AG09319 (cell line): ENCODE measurements at regions not wholly inside any gene's neighbourhood (a gene's known extent, or its start where the extent isn't known, plus 50 kb on each side); places are given as distances from the start of the nearest gene placed in this dataset.

Experiments used
- DNase-seq: peaks from one replicate; pipeline ENCODE4 v3.0.0-alpha.2; 2010; ENCODE audit warnings: low read depth; ENCODE audit errors: extremely low read depth
- CTCF ChIP-seq: IDR thresholded peaks from 2 replicates; pipeline ENCODE4 v1.5.1; 2011; ENCODE audit warnings: low read depth, mild to moderate bottlenecking, inconsistent platforms, low read length, moderate library complexity

- no peak for DNase-seq
Observed at GRCh38 chr15:62985768-62986167, 56.8 kb upstream of the TPM1 start.

GRCh38 chr15:62986948-62987347 lies 55.6 kb upstream of the TPM1 start:
- no peak for TF ChIP-seq CTCF
- DNase-seq = no peak

More at GRCh38 chr15:62985768-62986167, 56.8 kb upstream of the TPM1 start:
- TF ChIP-seq CTCF = no peak

- TF ChIP-seq CTCF = no peak
- DNase-seq = no peak
Observed at GRCh38 chr15:62988701-62989100, 53.8 kb upstream of the TPM1 start.

GRCh38 chr15:62989366-62990055 lies 53.0 kb upstream of the TPM1 start:
- DNase-seq = no peak
- TF ChIP-seq CTCF = no peak

- TF ChIP-seq CTCF = no peak
- DNase-seq = no peak
Observed at GRCh38 chr15:62991698-62992097, 50.8 kb upstream of the TPM1 start.

- DNase-seq = no peak
- TF ChIP-seq CTCF = no peak
Observed at GRCh38 chr15:62992302-62992701, 50.2 kb upstream of the TPM1 start.
